IMR-90 (cell line): ENCODE measurements at regions not wholly inside any gene's neighbourhood (a gene's known extent, or its start where the extent isn't known, plus 50 kb on each side); places are given as distances from the start of the nearest gene placed in this dataset.

Experiments
- ATAC-seq: fragments of 200-7000 bp; cut with Tn5 transposase; 2 replicates; pipeline ENCODE4 v1.9.1; 2020; ENCODE audit warnings: low read depth, mild to moderate bottlenecking, moderate library complexity
- BruUV-seq: library from RNA; stranded (reverse); fragments of 400-500 nt; replicated peaks from 2 replicates; lab custom pipeline; 2021; lab: Mats Ljungman, UMichigan
- CTCF ChIA-PET: fragments of 300-600 bp; formaldehyde crosslinking; extraction: SDS; loops from one replicate; lab custom pipeline; 2021; ENCODE audit warnings: antibody characterized with exemption; lab: Yijun Ruan, JAX
- POLR2A ChIA-PET: fragments of 300-600 bp; sonication (Branson Sonifier 250); formaldehyde crosslinking; loops from one replicate; lab custom pipeline; 2022; ENCODE audit warnings: antibody characterized with exemption; ENCODE audit not compliant: unreplicated experiment; lab: Charles Lee
- DNase-seq: peaks from one replicate; pipeline ENCODE4 v3.0.0; 2013
- H2AFZ ChIP-seq: replicated peaks from 2 replicates; pipeline ENCODE3; 2013; ENCODE audit warnings: low read length, mild to moderate bottlenecking; ENCODE audit not compliant: poor library complexity
- H2AK5ac ChIP-seq: 2 replicates; pipeline ENCODE4 v1.6.1; 2013; ENCODE audit warnings: low read depth, low read length, inconsistent platforms
- H2AK9ac ChIP-seq: replicated peaks from 2 replicates; pipeline ENCODE3; 2013; ENCODE audit warnings: mild to moderate bottlenecking, low read depth, low read length, moderate library complexity; ENCODE audit not compliant: poor library complexity
- H2BK120ac ChIP-seq: 2 replicates; pipeline ENCODE4 v1.6.1; 2013; ENCODE audit warnings: low read depth, low read length, inconsistent platforms
- H2BK15ac ChIP-seq: 3 replicates; pipeline ENCODE4 v1.6.1; 2013; ENCODE audit warnings: low read depth, low read length, inconsistent platforms
- H2BK20ac ChIP-seq: 2 replicates; pipeline ENCODE4 v1.6.1; 2013; ENCODE audit warnings: low read depth, mild to moderate bottlenecking, inconsistent platforms, low read length, moderate library complexity
- H2BK5ac ChIP-seq: 2 replicates; pipeline ENCODE4 v1.6.1; 2013; ENCODE audit warnings: mild to moderate bottlenecking, low read depth, low read length, inconsistent platforms; ENCODE audit not compliant: poor library complexity, severe bottlenecking
- H3K14ac ChIP-seq: replicated peaks from 2 replicates; pipeline ENCODE4 v1.6.1; 2013; ENCODE audit warnings: low read depth, low read length, inconsistent platforms
- H3K18ac ChIP-seq: 2 replicates; pipeline ENCODE4 v1.6.1; 2013; ENCODE audit warnings: low read depth, low read length, control low read depth
- H3K23ac ChIP-seq: 2 replicates; pipeline ENCODE4 v1.6.1; 2013; ENCODE audit warnings: low read depth, low read length, inconsistent platforms
- H3K27ac ChIP-seq: 2 replicates; pipeline ENCODE4 v1.5.1; 2013; ENCODE audit warnings: mild to moderate bottlenecking, control low read depth, low read length; ENCODE audit not compliant: insufficient read depth
- H3K27me3 ChIP-seq: 2 replicates; pipeline ENCODE4 v1.6.1; 2013; ENCODE audit warnings: low read length; ENCODE audit not compliant: control insufficient read depth, insufficient read depth
- H3K36me3 ChIP-seq: 2 replicates; pipeline ENCODE4 v1.6.1; 2013; ENCODE audit warnings: low read length, mixed read lengths; ENCODE audit not compliant: control insufficient read depth, insufficient read depth
- H3K4ac ChIP-seq: 2 replicates; pipeline ENCODE4 v1.6.1; 2013; ENCODE audit warnings: low read depth, low read length, inconsistent platforms
- H3K4me1 ChIP-seq: 2 replicates; pipeline ENCODE4 v1.6.1; 2013; ENCODE audit warnings: low read length, mixed read lengths; ENCODE audit not compliant: control insufficient read depth, insufficient read depth
- H3K4me2 ChIP-seq: 2 replicates; pipeline ENCODE4 v1.6.1; 2013; ENCODE audit warnings: low read depth, mild to moderate bottlenecking, control low read depth, low read length, moderate library complexity
- H3K4me3 ChIP-seq: 2 replicates; pipeline ENCODE4 v1.5.1; 2013; ENCODE audit warnings: low read depth, mild to moderate bottlenecking, control low read depth, low read length, moderate library complexity; ENCODE audit not compliant: insufficient read depth
- H3K56ac ChIP-seq: 2 replicates; pipeline ENCODE4 v1.6.1; 2013; ENCODE audit warnings: low read length, inconsistent platforms; ENCODE audit not compliant: insufficient read depth; ENCODE audit errors: extremely low read depth
- H3K79me1 ChIP-seq, 2 experiments: 2 replicates each; pipeline ENCODE4 v1.6.1; 2013; ENCODE audit warnings: low read length in 2 of 2, inconsistent platforms in 1 of 2, low read depth in 1 of 2
- H3K9ac ChIP-seq: 2 replicates; pipeline ENCODE4 v1.6.1; 2013; ENCODE audit warnings: low read depth, low read length, control low read depth
- H3K9me1 ChIP-seq: 2 replicates; pipeline ENCODE4 v1.6.1; 2013; ENCODE audit warnings: low read length, inconsistent platforms; ENCODE audit not compliant: insufficient read depth
- H3K9me3 ChIP-seq: 2 replicates; pipeline ENCODE4 v1.6.1; 2013; ENCODE audit warnings: low read length; ENCODE audit not compliant: control insufficient read depth, insufficient read depth
- H4K20me1 ChIP-seq: 2 replicates; pipeline ENCODE4 v1.6.1; 2013; ENCODE audit warnings: low read length, inconsistent platforms; ENCODE audit not compliant: insufficient read depth
- H4K5ac ChIP-seq: 2 replicates; pipeline ENCODE4 v1.6.1; 2013; ENCODE audit warnings: mild to moderate bottlenecking, low read depth, low read length, control low read depth
- H4K8ac ChIP-seq, 2 experiments: 2 replicates each; pipeline ENCODE4 v1.6.1; 2013; ENCODE audit warnings: low read depth in 2 of 2, low read length in 2 of 2, control low read depth in 1 of 2, inconsistent platforms in 1 of 2
- H4K91ac ChIP-seq: 2 replicates; pipeline ENCODE4 v1.6.1; 2013; ENCODE audit warnings: low read depth, low read length, inconsistent platforms; ENCODE audit not compliant: insufficient read depth
- BHLHE40 ChIP-seq: fragments of 150-350 bp; IDR thresholded peaks from 2 replicates; pipeline ENCODE4 v1.6.1; 2016; ENCODE audit warnings: mild to moderate bottlenecking, low read depth, low read length
- CEBPB ChIP-seq: IDR thresholded peaks from 2 replicates; pipeline ENCODE4 v1.6.1; 2012; ENCODE audit warnings: low read depth, low read length, improper control_type of control experiment
- CHD1 ChIP-seq: IDR thresholded peaks from 2 replicates; pipeline ENCODE4 v1.6.1; 2012; ENCODE audit warnings: low read depth, low read length, improper control_type of control experiment
- FOS ChIP-seq: fragments of 150-350 bp; IDR thresholded peaks from 2 replicates; pipeline ENCODE4 v1.6.1; 2016; ENCODE audit warnings: low read depth, low read length
- MAFK ChIP-seq: IDR thresholded peaks from 2 replicates; pipeline ENCODE4 v1.6.1; 2012; ENCODE audit warnings: low read depth, low read length, improper control_type of control experiment
- MAZ ChIP-seq: IDR thresholded peaks from 2 replicates; pipeline ENCODE4 v1.6.1; 2012; ENCODE audit warnings: low read depth, mild to moderate bottlenecking, low read length, improper control_type of control experiment, moderate library complexity, borderline replicate concordance
- MXI1 ChIP-seq: IDR thresholded peaks from 2 replicates; pipeline ENCODE4 v1.6.1; 2012; ENCODE audit warnings: low read depth, mild to moderate bottlenecking, low read length, moderate library complexity, borderline replicate concordance
- NFE2L2 ChIP-seq: fragments of 150-350 bp; IDR thresholded peaks from 2 replicates; pipeline ENCODE4 v1.6.1; 2016; ENCODE audit warnings: low read depth, mild to moderate bottlenecking, low read length
- POLR2A ChIP-seq: IDR thresholded peaks from 2 replicates; pipeline ENCODE4 v1.6.1; 2012; ENCODE audit warnings: mild to moderate bottlenecking, low read depth, low read length
- RAD21 ChIP-seq: IDR thresholded peaks from 2 replicates; pipeline ENCODE4 v1.6.1; 2012; ENCODE audit warnings: low read length, improper control_type of control experiment
- RCOR1 ChIP-seq: IDR thresholded peaks from 2 replicates; pipeline ENCODE4 v1.6.1; 2012; ENCODE audit warnings: mild to moderate bottlenecking, low read length, improper control_type of control experiment; ENCODE audit not compliant: insufficient replicate concordance
- RFX5 ChIP-seq: IDR thresholded peaks from 2 replicates; pipeline ENCODE4 v1.8.0; 2012; ENCODE audit warnings: low read depth, mild to moderate bottlenecking, low read length, moderate library complexity
- SMC3 ChIP-seq: fragments of 150-350 bp; IDR thresholded peaks from 2 replicates; pipeline ENCODE4 v1.6.1; 2016; ENCODE audit warnings: low read depth, mild to moderate bottlenecking, antibody characterized with exemption, low read length, moderate library complexity
- WGBS, 2 experiments: methylation state at CpG; one replicate each; pipeline versions ENCODE4 v1.1.5 to v1.1.7; 2013; ENCODE audit warnings: missing lambda C conversion rate in 2 of 2; ENCODE audit not compliant: insufficient read length in 1 of 2; ENCODE audit errors: extremely low coverage in 2 of 2; 5-methylcytosine and 5-hydroxymethylcytosine counted together
- dilution Hi-C: fragments of 300-500 bp; cut with HindIII; formaldehyde crosslinking; loops from one replicate; pipeline ENCODE4 v1.14.3; 2018; ENCODE audit warnings: low sequenced_read_pairs; ENCODE audit not compliant: unreplicated experiment
- in situ Hi-C: fragments of 300-500 bp; cut with MboI; formaldehyde crosslinking; loops from 3 replicates; pipeline ENCODE4 v1.14.3; 2019; ENCODE audit warnings: low sequenced_read_pairs, inconsistent platforms, mixed read lengths
- intact Hi-C: fragments of 100-400 bp; cut with micrococcal nuclease; formaldehyde crosslinking; loops from 2 replicates; pipeline ENCODE4 v1.10.0; 2022
- TF ChIP-seq, protein P1 (sequence below): conservative IDR thresholded peaks from 2 replicates; pipeline ENCODE4 v1.5.1; 2012; ENCODE audit warnings: mild to moderate bottlenecking, low read depth, low read length, improper control_type of control experiment
- TF ChIP-seq, protein P2 (sequence below): fragments of 150-350 bp; IDR thresholded peaks from 2 replicates; pipeline ENCODE4 v1.6.1; 2017; ENCODE audit warnings: mild to moderate bottlenecking, antibody characterized with exemption, low read length, low read depth
- TF ChIP-seq, protein P3 (sequence below): fragments of 150-350 bp; IDR thresholded peaks from 2 replicates; pipeline ENCODE4 v1.6.1; 2016; ENCODE audit warnings: low read depth, mild to moderate bottlenecking, low read length, moderate library complexity, borderline replicate concordance

DNA sequence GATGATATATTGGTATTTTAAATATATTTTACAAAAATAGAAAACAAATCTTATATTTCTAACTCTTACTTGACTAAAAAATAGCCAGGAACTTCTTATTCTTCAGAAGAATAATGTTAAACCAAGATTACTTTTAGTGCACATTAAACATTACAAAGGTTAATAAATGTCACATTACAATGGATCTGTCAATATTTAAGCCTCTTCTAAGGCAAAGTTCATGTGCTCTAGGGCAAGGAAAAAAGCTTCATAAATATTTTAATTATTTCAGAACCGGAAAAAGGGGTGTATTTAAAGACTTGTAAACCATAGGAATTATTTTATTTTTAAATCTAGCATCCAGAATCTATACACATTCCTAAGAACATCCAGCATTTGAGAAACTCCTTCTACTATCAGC is 166.9 kb upstream of the ROBO2 start:
- POLR2A ChIA-PET: no interaction called here
- no peak for DNase-seq

More for the DNA sequence above, 166.9 kb upstream of the ROBO2 start:
- H2BK120ac ChIP-seq: no peak overlapping the region
- H2AK9ac ChIP-seq: no peak overlapping the region
- no peak overlapping the region for H4K8ac ChIP-seq
- ATAC-seq: no peak
- CTCF ChIA-PET: no interaction called here
- H4K20me1 ChIP-seq: no peaks in the 10 kb centered on the region
- H3K27me3 ChIP-seq: no peaks in the 10 kb centered on the region
- no peak overlapping the region for H3K14ac ChIP-seq
- H3K9me1 ChIP-seq: no peaks in the 10 kb centered on the region
- no peaks in the 10 kb centered on the region for H3K4me1 ChIP-seq
- H2BK20ac ChIP-seq: no peak overlapping the region
- H3K9me3 ChIP-seq: 0 out of 2 replicates have a peak, but pooled peaks cover 2% of the 10 kb centered on the region
- intact Hi-C loops (no loop called here), dilution Hi-C loops (no loop called here), in situ Hi-C loops (no loop called here)
- no peak for TF ChIP-seq RAD21
- TF ChIP-seq, protein P1, sequence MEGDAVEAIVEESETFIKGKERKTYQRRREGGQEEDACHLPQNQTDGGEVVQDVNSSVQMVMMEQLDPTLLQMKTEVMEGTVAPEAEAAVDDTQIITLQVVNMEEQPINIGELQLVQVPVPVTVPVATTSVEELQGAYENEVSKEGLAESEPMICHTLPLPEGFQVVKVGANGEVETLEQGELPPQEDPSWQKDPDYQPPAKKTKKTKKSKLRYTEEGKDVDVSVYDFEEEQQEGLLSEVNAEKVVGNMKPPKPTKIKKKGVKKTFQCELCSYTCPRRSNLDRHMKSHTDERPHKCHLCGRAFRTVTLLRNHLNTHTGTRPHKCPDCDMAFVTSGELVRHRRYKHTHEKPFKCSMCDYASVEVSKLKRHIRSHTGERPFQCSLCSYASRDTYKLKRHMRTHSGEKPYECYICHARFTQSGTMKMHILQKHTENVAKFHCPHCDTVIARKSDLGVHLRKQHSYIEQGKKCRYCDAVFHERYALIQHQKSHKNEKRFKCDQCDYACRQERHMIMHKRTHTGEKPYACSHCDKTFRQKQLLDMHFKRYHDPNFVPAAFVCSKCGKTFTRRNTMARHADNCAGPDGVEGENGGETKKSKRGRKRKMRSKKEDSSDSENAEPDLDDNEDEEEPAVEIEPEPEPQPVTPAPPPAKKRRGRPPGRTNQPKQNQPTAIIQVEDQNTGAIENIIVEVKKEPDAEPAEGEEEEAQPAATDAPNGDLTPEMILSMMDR: no peak
- no peak for TF ChIP-seq MXI1
- no peak for TF ChIP-seq MAFK
- TF ChIP-seq CEBPB: no peak
- TF ChIP-seq, protein P2, sequence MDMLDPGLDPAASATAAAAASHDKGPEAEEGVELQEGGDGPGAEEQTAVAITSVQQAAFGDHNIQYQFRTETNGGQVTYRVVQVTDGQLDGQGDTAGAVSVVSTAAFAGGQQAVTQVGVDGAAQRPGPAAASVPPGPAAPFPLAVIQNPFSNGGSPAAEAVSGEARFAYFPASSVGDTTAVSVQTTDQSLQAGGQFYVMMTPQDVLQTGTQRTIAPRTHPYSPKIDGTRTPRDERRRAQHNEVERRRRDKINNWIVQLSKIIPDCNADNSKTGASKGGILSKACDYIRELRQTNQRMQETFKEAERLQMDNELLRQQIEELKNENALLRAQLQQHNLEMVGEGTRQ: no peak
- no peak for TF ChIP-seq MAZ
- no peak for TF ChIP-seq CHD1
- TF ChIP-seq RFX5: no peak
- no peak for TF ChIP-seq RCOR1
- no peak for TF ChIP-seq POLR2A
- no peak for TF ChIP-seq BHLHE40
- no peak for TF ChIP-seq SMC3
- TF ChIP-seq NFE2L2: no peak
- no peak for TF ChIP-seq FOS
- TF ChIP-seq, protein P3, sequence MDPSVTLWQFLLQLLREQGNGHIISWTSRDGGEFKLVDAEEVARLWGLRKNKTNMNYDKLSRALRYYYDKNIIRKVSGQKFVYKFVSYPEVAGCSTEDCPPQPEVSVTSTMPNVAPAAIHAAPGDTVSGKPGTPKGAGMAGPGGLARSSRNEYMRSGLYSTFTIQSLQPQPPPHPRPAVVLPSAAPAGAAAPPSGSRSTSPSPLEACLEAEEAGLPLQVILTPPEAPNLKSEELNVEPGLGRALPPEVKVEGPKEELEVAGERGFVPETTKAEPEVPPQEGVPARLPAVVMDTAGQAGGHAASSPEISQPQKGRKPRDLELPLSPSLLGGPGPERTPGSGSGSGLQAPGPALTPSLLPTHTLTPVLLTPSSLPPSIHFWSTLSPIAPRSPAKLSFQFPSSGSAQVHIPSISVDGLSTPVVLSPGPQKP: no peak
- no peak overlapping the region for H2AK5ac ChIP-seq
- H3K4ac ChIP-seq: no peak overlapping the region
- H3K9ac ChIP-seq: no peak overlapping the region
- H4K5ac ChIP-seq: no peak overlapping the region
- H3K23ac ChIP-seq: no peak overlapping the region
- BruUV-seq: no TSS peak
- no peak overlapping the region for H2BK15ac ChIP-seq
- H3K27ac ChIP-seq: no peak overlapping the region
- no peaks in the 10 kb centered on the region for H3K36me3 ChIP-seq
- no peak overlapping the region for H3K4me3 ChIP-seq
- no peak overlapping the region for H2BK5ac ChIP-seq
- no peak overlapping the region for H3K56ac ChIP-seq
- H3K4me2 ChIP-seq: no peak overlapping the region
- no peak overlapping the region for H4K91ac ChIP-seq
- no peak overlapping the region for H3K18ac ChIP-seq
- no CpG with 5 or more reads among the region's 1 CpG for WGBS, 2 experiments
- H3K79me1 ChIP-seq: no peaks in the 10 kb centered on the region
- H2AFZ ChIP-seq: no peak overlapping the region
